ENCODE measurements at regions not wholly inside any gene's neighbourhood (a gene's known extent, or its start where the extent isn't known, plus 50 kb on each side); places are given as distances from the start of the nearest gene placed in this dataset.

DNA sequence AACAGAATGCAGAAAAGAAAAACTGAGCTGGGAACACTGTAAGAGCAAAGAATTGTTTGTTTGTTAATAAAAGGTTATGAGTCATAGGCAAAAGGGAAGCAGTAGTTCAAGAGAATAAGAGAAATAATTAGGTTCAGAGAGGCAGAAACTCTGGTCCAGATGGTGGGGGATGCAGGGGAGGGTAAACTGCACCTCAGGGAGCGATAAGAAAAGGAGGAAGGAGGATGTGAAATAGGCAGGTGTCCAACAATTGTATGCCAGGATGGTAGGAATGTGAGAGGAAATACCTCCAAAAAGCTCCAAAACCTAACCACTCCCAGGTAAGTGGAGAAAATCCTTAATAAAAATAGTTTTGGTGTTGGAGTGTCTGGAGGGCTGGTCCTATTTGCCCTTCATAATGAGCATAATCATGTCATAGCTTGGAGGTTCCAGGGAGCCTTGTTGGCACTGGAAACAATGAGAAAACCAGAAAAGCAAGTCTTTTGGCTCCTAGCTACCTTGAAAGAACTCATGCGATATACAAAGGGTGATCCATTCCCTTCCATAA is 405.4 kb upstream of the TBL1XR1 start:
- ChIA-PET CTCF (interaction anchor here (1.6 kb wide), 1 partner anchor 144 kb away, joined by 3 read pairs; no protein-coding TSS in a partner anchor), POLR2A (ENCODE audit: low non-redundant PET) (no interaction called here)
- DNase-seq (ENCODE audit: low spot score) = no peak
- H3K27ac ChIP-seq = no peak overlapping the region
- TF ChIP-seq, protein P1, sequence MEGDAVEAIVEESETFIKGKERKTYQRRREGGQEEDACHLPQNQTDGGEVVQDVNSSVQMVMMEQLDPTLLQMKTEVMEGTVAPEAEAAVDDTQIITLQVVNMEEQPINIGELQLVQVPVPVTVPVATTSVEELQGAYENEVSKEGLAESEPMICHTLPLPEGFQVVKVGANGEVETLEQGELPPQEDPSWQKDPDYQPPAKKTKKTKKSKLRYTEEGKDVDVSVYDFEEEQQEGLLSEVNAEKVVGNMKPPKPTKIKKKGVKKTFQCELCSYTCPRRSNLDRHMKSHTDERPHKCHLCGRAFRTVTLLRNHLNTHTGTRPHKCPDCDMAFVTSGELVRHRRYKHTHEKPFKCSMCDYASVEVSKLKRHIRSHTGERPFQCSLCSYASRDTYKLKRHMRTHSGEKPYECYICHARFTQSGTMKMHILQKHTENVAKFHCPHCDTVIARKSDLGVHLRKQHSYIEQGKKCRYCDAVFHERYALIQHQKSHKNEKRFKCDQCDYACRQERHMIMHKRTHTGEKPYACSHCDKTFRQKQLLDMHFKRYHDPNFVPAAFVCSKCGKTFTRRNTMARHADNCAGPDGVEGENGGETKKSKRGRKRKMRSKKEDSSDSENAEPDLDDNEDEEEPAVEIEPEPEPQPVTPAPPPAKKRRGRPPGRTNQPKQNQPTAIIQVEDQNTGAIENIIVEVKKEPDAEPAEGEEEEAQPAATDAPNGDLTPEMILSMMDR (conservative IDR thresholded peaks at IDR 0.05; ENCODE audit: low read depth) = no peak

DNA sequence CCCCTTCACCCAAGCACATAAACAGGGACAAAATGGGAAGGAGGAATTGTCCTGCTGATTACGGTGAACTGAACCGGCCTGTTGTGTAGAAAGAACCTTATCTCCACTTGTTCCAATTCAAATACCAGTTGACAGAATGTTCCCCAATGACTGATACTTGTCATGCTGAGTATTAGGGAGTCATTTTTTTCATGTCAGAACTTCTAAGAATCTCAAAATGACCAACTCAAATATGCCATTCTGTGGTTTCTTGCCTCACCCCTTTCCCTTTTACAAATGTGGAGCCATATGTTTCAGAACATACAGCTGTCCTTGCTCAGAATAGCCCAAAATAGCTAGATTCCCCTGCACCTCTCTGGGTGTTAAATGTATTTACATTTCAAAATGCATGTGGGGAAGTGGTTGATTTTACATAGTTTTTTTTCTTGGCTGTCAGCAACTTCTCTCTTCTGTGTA is 405.9 kb upstream of the TBL1XR1 start:
- TF ChIP-seq, protein P1 (conservative IDR thresholded peaks at IDR 0.05; ENCODE audit: low read depth) = no peak
- no peak for DNase-seq (ENCODE audit: low spot score)
- POLR2A ChIA-PET (ENCODE audit: low non-redundant PET) = no interaction called here
- CTCF ChIA-PET = interaction anchor here (1.6 kb wide), 1 partner anchor 143 kb away, joined by 3 read pairs; no protein-coding TSS in a partner anchor
- no peak overlapping the region for H3K27ac ChIP-seq

DNA sequence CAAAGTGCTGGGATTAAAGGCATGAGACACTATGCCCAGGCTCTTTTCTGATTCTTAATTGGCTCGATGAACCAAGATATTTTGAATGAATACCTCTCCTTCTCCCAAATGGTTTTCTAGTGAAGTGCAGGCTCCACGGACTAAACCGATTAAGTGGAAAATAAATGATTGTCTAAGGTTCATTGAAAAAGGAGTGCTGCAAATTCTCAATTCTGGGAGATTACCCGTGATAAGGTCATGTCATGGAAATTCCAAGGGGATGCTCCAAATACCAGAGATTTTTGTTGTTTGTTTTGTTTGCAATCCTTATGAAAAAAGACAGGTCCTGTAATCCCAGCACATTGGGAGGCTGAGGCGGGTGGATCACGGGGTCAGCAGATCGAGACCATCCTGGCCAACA is 406.9 kb upstream of the TBL1XR1 start:
- no peak for DNase-seq (ENCODE audit: low spot score)
- TF ChIP-seq, protein P1 (conservative IDR thresholded peaks at IDR 0.05; ENCODE audit: low read depth) = no peak
- ChIA-PET CTCF (no interaction called here), POLR2A (ENCODE audit: low non-redundant PET) (no interaction called here)
- H3K27ac ChIP-seq = no peak overlapping the region

GRCh38 chr3:177606891-177607290 is 409.6 kb upstream of the TBL1XR1 start:
- H3K27ac ChIP-seq = no peak overlapping the region
- POLR2A ChIA-PET (ENCODE audit: low non-redundant PET) = no interaction called here
- CTCF ChIA-PET = no interaction called here
- TF ChIP-seq, protein P1 (conservative IDR thresholded peaks at IDR 0.05; ENCODE audit: low read depth) = no peak
- DNase-seq (ENCODE audit: low spot score) = no peak

DNA sequence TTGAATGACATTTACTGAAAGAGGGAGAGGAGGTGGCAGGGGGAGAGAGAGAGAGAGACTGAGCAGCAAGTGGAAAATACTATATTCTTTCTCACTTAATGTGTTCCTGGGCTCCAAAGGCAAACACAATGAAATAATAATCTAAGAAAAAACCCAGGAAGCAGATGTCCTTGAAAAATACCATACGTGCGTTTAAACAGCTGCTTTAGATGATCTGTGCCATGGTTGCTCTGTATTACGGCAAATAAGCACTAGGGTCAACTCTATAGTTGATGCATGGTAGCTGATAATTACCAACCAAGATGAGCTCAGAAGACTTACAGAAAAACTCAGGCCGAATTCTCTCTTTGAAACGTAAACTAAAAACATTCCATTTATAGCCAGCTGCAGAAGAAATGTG is 410.3 kb upstream of the TBL1XR1 start:
- POLR2A ChIA-PET (ENCODE audit: low non-redundant PET) = no interaction called here
- TF ChIP-seq, protein P1 (conservative IDR thresholded peaks at IDR 0.05; ENCODE audit: low read depth) = no peak
- DNase-seq (ENCODE audit: low spot score) = no peak
- CTCF ChIA-PET = no interaction called here
- H3K27ac ChIP-seq = no peak overlapping the region

- no peak overlapping the region for H3K27ac ChIP-seq
- CTCF ChIA-PET = no interaction called here
- DNase-seq (ENCODE audit: low spot score) = no peak
- TF ChIP-seq, protein P1 (conservative IDR thresholded peaks at IDR 0.05; ENCODE audit: low read depth) = no peak
- POLR2A ChIA-PET (ENCODE audit: low non-redundant PET) = no interaction called here
Observed at GRCh38 chr3:177608443-177608842, 411.2 kb upstream of the TBL1XR1 start.

Measured in RWPE1 (cell line).